GM12865 (cell line): ENCODE measurements at regions not wholly inside any gene's neighbourhood (a gene's known extent, or its start where the extent isn't known, plus 50 kb on each side); places are given as distances from the start of the nearest gene placed in this dataset.

Experiments used
- DNase-seq: peaks from one replicate; pipeline ENCODE4 v3.0.0; 2010; ENCODE audit warnings: low read depth
- H3K4me3 ChIP-seq: 2 replicates; pipeline ENCODE4 v1.5.1; 2011; ENCODE audit warnings: mild to moderate bottlenecking, low read depth, low read length, control low read depth
- CTCF ChIP-seq: IDR thresholded peaks from 2 replicates; pipeline ENCODE4 v1.5.1; 2011; ENCODE audit warnings: low read length, control low read depth, low read depth, inconsistent platforms; ENCODE audit not compliant: insufficient read depth; ENCODE audit errors: missing control alignments

- TF ChIP-seq CTCF = no peak
- no peak for DNase-seq
- H3K4me3 ChIP-seq = no peak overlapping the region
These were observed 284.7 kb upstream of the MAP3K1 start for GRCh38 chr5:56530626-56531138.

GRCh38 chr5:56529666-56530430 lies 285.5 kb upstream of the MAP3K1 start:
- H3K4me3 ChIP-seq = no peak overlapping the region
- DNase-seq = no peak
- TF ChIP-seq CTCF = no peak

GRCh38 chr5:56527174-56527573 lies 288.2 kb upstream of the MAP3K1 start:
- DNase-seq = no peak
- no peak for TF ChIP-seq CTCF

GRCh38 chr5:56525113-56525512 lies 290.2 kb upstream of the MAP3K1 start:
- no peak for DNase-seq
- no peak overlapping the region for H3K4me3 ChIP-seq
- TF ChIP-seq CTCF = no peak

More at GRCh38 chr5:56527174-56527573, 288.2 kb upstream of the MAP3K1 start:
- no peak overlapping the region for H3K4me3 ChIP-seq

- no peak for TF ChIP-seq CTCF
- DNase-seq = no peak
These were observed 290.9 kb upstream of the ANKRD55 start for GRCh38 chr5:56523790-56524575.

GRCh38 chr5:56522960-56523359 lies 289.8 kb upstream of the ANKRD55 start:
- no peak for TF ChIP-seq CTCF
- no peak for DNase-seq
- no peak overlapping the region for H3K4me3 ChIP-seq

More at GRCh38 chr5:56523790-56524575, 290.9 kb upstream of the ANKRD55 start:
- no peak overlapping the region for H3K4me3 ChIP-seq
